Middle frontal gyrus (tissue), 1 donor: ENCODE measurements at regions not wholly inside any gene's neighbourhood (a gene's known extent, or its start where the extent isn't known, plus 50 kb on each side); places are given as distances from the start of the nearest gene placed in this dataset.
"Not testable (repeated sequence)": the region's sequence is repeated elsewhere in the genome, so short reads cannot be mapped to it uniquely, and the experiment has no call there.

Experiments
- DNase-seq: peaks from one replicate; pipeline ENCODE4 v3.0.0-alpha.2; 2015; ENCODE audit warnings: low spot score; ENCODE audit errors: extremely low spot score

- no peak for DNase-seq
Measured at GRCh38 chr1:240722788-240723187, 110.8 kb upstream of the GREM2 start.

- DNase-seq, result no peak
Measured at GRCh38 chr1:240720976-240721375, 109.0 kb upstream of the GREM2 start.

- DNase-seq, result no peak
Measured at GRCh38 chr1:240719953-240720700, 108.2 kb upstream of the GREM2 start.

- DNase-seq, result not testable (repeated sequence)
Measured at GRCh38 chr1:240716538-240716937, 104.6 kb upstream of the GREM2 start.

- no peak for DNase-seq
Measured at GRCh38 chr1:240714568-240715292, 102.8 kb upstream of the GREM2 start.

GRCh38 chr1:240712014-240712731, 100.2 kb upstream of the GREM2 start:
- DNase-seq, result no peak

GRCh38 chr1:240711020-240711419, 99.1 kb upstream of the GREM2 start:
- no peak for DNase-seq

- DNase-seq, result no peak
Measured at GRCh38 chr1:240709676-240710075, 97.7 kb upstream of the GREM2 start.

GRCh38 chr1:240706150-240706935, 94.4 kb upstream of the GREM2 start:
- no peak for DNase-seq

GRCh38 chr1:240705579-240705978, 93.6 kb upstream of the GREM2 start:
- no peak for DNase-seq

GRCh38 chr1:240701412-240701811, 89.5 kb upstream of the GREM2 start:
- no peak for DNase-seq

GRCh38 chr1:240695416-240695815, 83.5 kb upstream of the GREM2 start:
- DNase-seq, result no peak

GRCh38 chr1:240693844-240694243, 81.9 kb upstream of the GREM2 start:
- no peak for DNase-seq

GRCh38 chr1:240693036-240693435, 81.1 kb upstream of the GREM2 start:
- DNase-seq, result no peak

- DNase-seq, result peak; percentile 44
Measured at GRCh38 chr1:240691909-240692705, 80.2 kb upstream of the GREM2 start.

GRCh38 chr1:240691501-240691900, 79.5 kb upstream of the GREM2 start:
- DNase-seq, result no peak

GRCh38 chr1:240687820-240688219, 75.9 kb upstream of the GREM2 start:
- no peak for DNase-seq

- DNase-seq, result no peak
Measured at GRCh38 chr1:240683576-240683975, 71.6 kb upstream of the GREM2 start.

GRCh38 chr1:240682859-240683242, 70.9 kb upstream of the GREM2 start:
- no peak for DNase-seq

GRCh38 chr1:240682166-240682858, 70.4 kb upstream of the GREM2 start:
- no peak for DNase-seq
